ENCODE measurements at regions not wholly inside any gene's neighbourhood (a gene's known extent, or its start where the extent isn't known, plus 50 kb on each side); places are given as distances from the start of the nearest gene placed in this dataset.

GRCh38 chr1:82226186-82226505, 425.4 kb downstream of the ADGRL2 start:
- no peaks in the 10 kb centered on the region for H3K9me3 ChIP-seq
- no peaks in the 10 kb centered on the region for H3K27me3 ChIP-seq
- intact Hi-C loops (cut with DNase I): no loop called here
- peak overlapping the region in 1 of 2 donors; percentile 55 for H3K27ac ChIP-seq
- DNase-seq (no peak), ATAC-seq (no peak)
- TF ChIP-seq, protein P1, sequence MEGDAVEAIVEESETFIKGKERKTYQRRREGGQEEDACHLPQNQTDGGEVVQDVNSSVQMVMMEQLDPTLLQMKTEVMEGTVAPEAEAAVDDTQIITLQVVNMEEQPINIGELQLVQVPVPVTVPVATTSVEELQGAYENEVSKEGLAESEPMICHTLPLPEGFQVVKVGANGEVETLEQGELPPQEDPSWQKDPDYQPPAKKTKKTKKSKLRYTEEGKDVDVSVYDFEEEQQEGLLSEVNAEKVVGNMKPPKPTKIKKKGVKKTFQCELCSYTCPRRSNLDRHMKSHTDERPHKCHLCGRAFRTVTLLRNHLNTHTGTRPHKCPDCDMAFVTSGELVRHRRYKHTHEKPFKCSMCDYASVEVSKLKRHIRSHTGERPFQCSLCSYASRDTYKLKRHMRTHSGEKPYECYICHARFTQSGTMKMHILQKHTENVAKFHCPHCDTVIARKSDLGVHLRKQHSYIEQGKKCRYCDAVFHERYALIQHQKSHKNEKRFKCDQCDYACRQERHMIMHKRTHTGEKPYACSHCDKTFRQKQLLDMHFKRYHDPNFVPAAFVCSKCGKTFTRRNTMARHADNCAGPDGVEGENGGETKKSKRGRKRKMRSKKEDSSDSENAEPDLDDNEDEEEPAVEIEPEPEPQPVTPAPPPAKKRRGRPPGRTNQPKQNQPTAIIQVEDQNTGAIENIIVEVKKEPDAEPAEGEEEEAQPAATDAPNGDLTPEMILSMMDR (IDR thresholded peaks at IDR 0.05): no peak
- peaks cover 18 to 39% of the 10 kb centered on the region in 2 donors for H3K4me1 ChIP-seq
- H3K36me3 ChIP-seq: no peaks in the 10 kb centered on the region
- H3K4me3 ChIP-seq: no peak overlapping the region

DNA sequence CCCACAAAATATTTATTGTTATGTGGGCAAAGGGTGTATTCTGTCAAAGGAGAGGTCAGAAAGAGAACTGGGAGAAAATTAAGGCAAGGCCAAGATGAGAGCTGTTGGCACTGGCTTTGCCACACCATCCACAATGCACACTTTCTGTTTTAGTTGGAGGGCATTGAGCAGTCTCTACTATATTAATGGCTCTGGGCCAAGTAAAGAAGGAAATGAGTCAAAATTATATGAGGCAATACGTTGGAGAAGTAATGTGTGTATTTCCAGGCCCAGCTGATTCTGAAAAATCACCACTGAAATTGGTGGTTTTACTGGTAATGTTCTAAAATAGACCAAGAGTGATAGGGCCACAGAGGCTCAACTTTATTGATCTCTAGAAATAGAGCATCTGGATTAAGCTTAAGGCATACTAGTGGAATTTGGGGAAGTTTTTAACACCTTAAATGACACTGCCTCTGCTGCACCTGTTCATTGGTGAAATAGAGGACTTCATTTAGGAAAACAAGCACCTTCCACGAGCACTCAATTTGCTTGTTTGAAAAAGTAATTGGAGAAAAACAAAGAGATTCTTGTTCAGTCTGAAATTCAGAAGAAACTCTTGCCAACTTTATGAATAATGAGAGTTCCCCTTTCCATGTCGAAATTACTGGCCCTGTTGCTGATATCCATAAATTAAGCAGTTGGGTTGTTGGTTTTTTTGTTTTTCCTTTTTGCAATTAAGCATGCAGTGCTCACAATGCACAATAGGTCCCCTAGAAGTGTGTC, 424.9 kb downstream of the ADGRL2 start:
- Histone ChIP-seq H3K27ac (peak overlapping the region in 1 of 2 donors; percentile 55), H3K27me3 (no peaks in the 10 kb centered on the region), H3K36me3 (no peaks in the 10 kb centered on the region), H3K4me1 (peaks cover 18 to 39% of the 10 kb centered on the region in 2 donors), H3K4me3 (no peak overlapping the region), H3K9me3 (no peaks in the 10 kb centered on the region)
- TF ChIP-seq, protein P1 (IDR thresholded peaks at IDR 0.05): no peak
- intact Hi-C loops (cut with DNase I): no loop called here
- DNase-seq: peak in 1 of 4 donors; percentile 37
- peak; percentile 81 for ATAC-seq

DNA sequence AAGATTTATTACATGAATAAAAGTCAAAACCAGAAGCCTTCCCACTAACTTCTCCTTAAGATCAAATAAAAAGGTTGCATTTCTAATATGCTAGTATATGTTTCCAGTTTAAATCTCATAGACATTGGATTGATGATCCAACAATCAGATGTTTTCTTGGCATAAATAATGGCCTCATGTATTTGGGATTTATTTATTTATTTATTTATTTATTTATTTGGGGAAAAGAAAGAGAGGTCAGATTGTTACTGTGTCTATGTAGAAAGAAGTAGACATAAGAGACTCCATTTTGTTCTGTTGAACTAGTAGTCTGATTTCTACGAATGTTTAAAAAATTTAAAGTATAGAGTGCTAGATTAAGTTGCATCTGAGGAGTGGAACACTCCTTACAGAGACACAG, 422.4 kb downstream of the ADGRL2 start:
- H3K27me3 ChIP-seq: no peaks in the 10 kb centered on the region
- intact Hi-C loops (cut with DNase I): no loop called here
- no peak overlapping the region for H3K4me3 ChIP-seq
- H3K36me3 ChIP-seq: no peaks in the 10 kb centered on the region
- DNase-seq: no peak
- H3K9me3 ChIP-seq: no peaks in the 10 kb centered on the region
- TF ChIP-seq, protein P1 (IDR thresholded peaks at IDR 0.05): no peak
- ATAC-seq: no peak
- H3K27ac ChIP-seq: no peak overlapping the region
- H3K4me1 ChIP-seq: peaks cover 18 to 36% of the 10 kb centered on the region in 2 donors

GRCh38 chr1:82221721-82222120, 421.0 kb downstream of the ADGRL2 start:
- TF ChIP-seq, protein P1 (IDR thresholded peaks at IDR 0.05): no peak
- no peak overlapping the region for H3K4me3 ChIP-seq
- DNase-seq: no peak
- no peaks in the 10 kb centered on the region for H3K9me3 ChIP-seq
- intact Hi-C loops (cut with DNase I): no loop called here
- H3K4me1 ChIP-seq: peaks cover 12 to 22% of the 10 kb centered on the region in 2 donors
- no peak overlapping the region for H3K27ac ChIP-seq
- no peaks in the 10 kb centered on the region for H3K27me3 ChIP-seq
- H3K36me3 ChIP-seq: no peaks in the 10 kb centered on the region
- no peak for ATAC-seq

DNA sequence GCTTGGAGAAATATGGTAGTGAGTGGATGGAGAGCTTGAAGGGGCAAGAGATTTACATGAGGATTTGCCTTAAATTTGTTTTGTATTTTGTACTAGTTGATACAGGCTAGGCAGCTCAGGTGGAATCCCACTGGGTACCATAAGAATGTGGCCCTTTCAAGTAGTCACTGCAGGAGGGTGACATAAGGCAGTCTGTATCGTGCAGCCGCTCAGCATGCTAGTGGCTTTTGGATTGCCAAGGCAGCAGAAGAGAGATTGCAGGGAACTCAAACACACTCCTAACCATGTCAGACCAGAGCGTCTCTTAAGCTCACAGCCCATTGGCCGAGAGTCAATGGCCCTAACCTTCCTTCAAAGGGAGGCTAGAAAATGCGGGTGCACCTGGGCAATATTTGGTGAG, 420.0 kb downstream of the ADGRL2 start:
- Histone ChIP-seq H3K4me1 (peaks cover 8 to 13% of the 10 kb centered on the region in 2 donors), H3K4me3 (no peak overlapping the region), H3K27me3 (no peaks in the 10 kb centered on the region), H3K36me3 (no peaks in the 10 kb centered on the region), H3K9me3 (no peaks in the 10 kb centered on the region), H3K27ac (no peak overlapping the region)
- DNase-seq: no peak
- TF ChIP-seq, protein P1 (IDR thresholded peaks at IDR 0.05): no peak
- intact Hi-C loops (cut with DNase I): no loop called here
- ATAC-seq: no peak

All from left lung (tissue), 4 donors.